SU-DHL-6 (cell line): ENCODE measurements at regions not wholly inside any gene's neighbourhood (a gene's known extent, or its start where the extent isn't known, plus 50 kb on each side); places are given as distances from the start of the nearest gene placed in this dataset.

ENCODE experiments used
- H2AFZ ChIP-seq: fragments of 200-600 bp; sonication (generic); 2 replicates; pipeline ENCODE4 v1.6.1; 2014; ENCODE audit warnings: low read depth, mild to moderate bottlenecking, moderate library complexity, mixed read lengths, antibody characterized with exemption, low read length; ENCODE audit not compliant: severe bottlenecking
- H3F3A ChIP-seq: fragments of 200-600 bp; shearing (Covaris generic); 2 replicates; pipeline ENCODE4 v1.6.0; 2016; ENCODE audit warnings: antibody characterized with exemption, mild to moderate bottlenecking; ENCODE audit not compliant: insufficient read depth
- H3K27ac ChIP-seq: fragments of 200-600 bp; sonication (generic); 2 replicates; pipeline ENCODE4 v1.5.1; 2016; ENCODE audit warnings: low read depth, mild to moderate bottlenecking, low read length, moderate library complexity, mixed read lengths
- H3K27me3 ChIP-seq: fragments of 200-600 bp; sonication (generic), shearing (Covaris generic); 2 replicates; pipeline ENCODE4 v1.6.0; 2014; ENCODE audit warnings: mild to moderate bottlenecking, low read length
- H3K36me3 ChIP-seq: fragments of 200-600 bp; sonication (generic); 2 replicates; pipeline ENCODE4 v1.6.1; 2014; ENCODE audit warnings: mild to moderate bottlenecking, low read length, mixed read lengths
- H3K4me2 ChIP-seq: fragments of 300-600, 200-600 bp; shearing (Covaris generic), sonication (generic); 2 replicates; pipeline ENCODE4 v1.6.0; 2014; ENCODE audit warnings: low read length, low read depth, mild to moderate bottlenecking; ENCODE audit not compliant: poor library complexity, severe bottlenecking
- H3K4me3 ChIP-seq: fragments of 200-600 bp; sonication (generic); 2 replicates; pipeline ENCODE4 v1.5.1; 2014; ENCODE audit warnings: antibody characterized with exemption, low read length, mild to moderate bottlenecking, mixed read lengths; ENCODE audit not compliant: insufficient read depth, poor library complexity, severe bottlenecking
- H3K79me2 ChIP-seq: fragments of 200-600 bp; sonication (generic); 2 replicates; pipeline ENCODE4 v1.6.1; 2014; ENCODE audit warnings: mild to moderate bottlenecking, low read length, moderate library complexity; ENCODE audit not compliant: insufficient read depth
- H3K9ac ChIP-seq: fragments of 200-600 bp; sonication (generic); 2 replicates; pipeline ENCODE4 v1.7.0; 2014; ENCODE audit warnings: mild to moderate bottlenecking, low read length
- H3K9me2 ChIP-seq: fragments of 200-600 bp; sonication (generic); replicated peaks from 2 replicates; pipeline ENCODE4 v1.6.1; 2014; ENCODE audit warnings: low read length; ENCODE audit not compliant: insufficient read depth
- H3K9me3 ChIP-seq: fragments of 200-600 bp; sonication (generic); 2 replicates; pipeline ENCODE4 v1.6.1; 2014; ENCODE audit warnings: low read length, mixed read lengths; ENCODE audit not compliant: insufficient read depth
- H4K20me1 ChIP-seq: fragments of 200-600 bp; sonication (generic); 2 replicates; pipeline ENCODE4 v1.6.1; 2014; ENCODE audit warnings: low read depth, mild to moderate bottlenecking, antibody characterized with exemption, low read length, moderate library complexity, mixed read lengths
- CTCF ChIP-seq: fragments of 200-600 bp; sonication (generic); IDR thresholded peaks from one replicate; pipeline ENCODE4 v1.5.1; 2017; ENCODE audit warnings: antibody characterized with exemption, mild to moderate bottlenecking, low read length, moderate library complexity; ENCODE audit not compliant: insufficient read depth, poor library complexity, severe bottlenecking
- EZH2phosphoT487 ChIP-seq: fragments of 200-600 bp; sonication (generic), shearing (Covaris generic); conservative IDR thresholded peaks from 2 replicates; pipeline ENCODE4 v1.6.1; 2018; ENCODE audit warnings: mild to moderate bottlenecking, antibody characterized with exemption, low read length, moderate library complexity, mixed read lengths

DNA sequence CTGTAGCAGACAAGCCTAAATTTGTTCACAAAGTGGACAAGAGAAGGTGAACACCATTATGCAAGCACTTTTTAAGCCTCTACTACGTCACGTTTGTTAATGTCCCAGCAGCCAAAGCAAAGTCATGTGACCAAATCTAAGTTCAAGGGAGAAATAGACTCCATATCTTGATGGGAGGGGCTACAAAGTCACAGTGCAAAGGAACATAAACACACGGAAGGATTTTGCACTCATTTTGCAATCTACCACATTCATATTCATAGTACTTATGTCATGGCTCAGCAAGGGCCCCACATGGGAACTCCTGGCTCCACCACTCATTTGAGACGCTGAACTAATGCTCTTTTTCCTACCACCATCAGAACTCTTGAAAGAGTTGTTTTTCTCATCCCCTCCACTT lies 139.0 kb upstream of the JADE1 start:
- no peak overlapping the region for H3K27ac ChIP-seq
- no peaks in the 10 kb centered on the region for H3K36me3 ChIP-seq
- H3F3A ChIP-seq: peaks cover 5% of the 10 kb centered on the region; the same call in 1 of the 2 replicates
- no peak overlapping the region for H2AFZ ChIP-seq
- no peak for TF ChIP-seq CTCF
- no peak for TF ChIP-seq EZH2phosphoT487
- no peaks in the 10 kb centered on the region for H3K79me2 ChIP-seq
- H3K9me3 ChIP-seq: no peaks in the 10 kb centered on the region
- H3K27me3 ChIP-seq: no peaks in the 10 kb centered on the region
- no peaks in the 10 kb centered on the region for H4K20me1 ChIP-seq
- no peak overlapping the region for H3K4me2 ChIP-seq
- H3K9ac ChIP-seq: no peak overlapping the region
- no peak overlapping the region for H3K4me3 ChIP-seq
- H3K9me2 ChIP-seq: no peaks in the 10 kb centered on the region

DNA sequence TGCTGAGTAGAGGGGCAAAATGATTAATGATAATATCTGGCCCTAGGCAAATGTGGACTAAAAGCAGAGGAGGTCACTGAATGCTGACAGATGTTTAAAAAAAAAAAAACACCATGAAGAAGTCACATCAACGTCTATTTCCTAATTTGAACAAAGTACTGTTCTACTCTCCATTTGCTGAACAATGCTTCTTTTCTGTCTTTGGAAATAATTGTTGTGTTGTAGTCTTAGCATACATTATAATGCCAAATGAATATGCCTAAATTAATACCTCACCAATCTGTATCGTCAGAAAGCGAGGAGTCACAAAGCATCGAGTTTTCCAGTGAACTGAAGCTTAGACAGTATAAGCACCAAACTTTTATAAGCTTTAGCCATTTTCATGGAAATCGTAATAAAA lies 140.9 kb upstream of the JADE1 start:
- Histone ChIP-seq H4K20me1 (no peaks in the 10 kb centered on the region), H3K27ac (no peak overlapping the region), H3K36me3 (no peaks in the 10 kb centered on the region), H2AFZ (no peak overlapping the region), H3K79me2 (no peaks in the 10 kb centered on the region), H3K27me3 (no peaks in the 10 kb centered on the region), H3K9me3 (no peaks in the 10 kb centered on the region), H3K9ac (no peak overlapping the region), H3K4me3 (no peak overlapping the region), H3K4me2 (no peak overlapping the region), H3F3A (no peaks in the 10 kb centered on the region), H3K9me2 (no peaks in the 10 kb centered on the region)
- TF ChIP-seq EZH2phosphoT487 (no peak), CTCF (no peak)

DNA sequence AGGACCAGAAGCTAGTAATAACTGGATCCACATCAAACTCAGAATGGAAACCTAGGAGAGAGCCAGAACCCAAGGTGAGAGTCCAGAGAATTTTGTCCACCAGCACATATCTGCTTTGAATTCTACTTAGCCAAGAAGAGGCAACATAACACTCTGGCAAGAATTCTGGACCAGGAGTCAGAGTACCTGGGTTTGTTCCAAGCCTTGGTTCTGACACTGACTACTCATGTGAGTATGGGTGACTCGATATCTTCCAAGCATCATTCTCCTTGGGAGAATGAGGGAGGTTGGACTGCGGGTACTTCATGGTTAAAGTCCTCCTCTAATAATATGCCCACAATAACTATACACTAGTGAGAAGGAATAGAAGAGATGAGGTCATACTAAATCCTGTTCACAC lies 144.0 kb upstream of the JADE1 start:
- H2AFZ ChIP-seq: no peak overlapping the region
- H4K20me1 ChIP-seq: no peaks in the 10 kb centered on the region
- H3K36me3 ChIP-seq: no peaks in the 10 kb centered on the region
- no peak overlapping the region for H3K27ac ChIP-seq
- no peaks in the 10 kb centered on the region for H3K9me2 ChIP-seq
- no peak overlapping the region for H3K4me2 ChIP-seq
- H3K79me2 ChIP-seq: no peaks in the 10 kb centered on the region
- H3F3A ChIP-seq: peaks cover 13% of the 10 kb centered on the region
- H3K9me3 ChIP-seq: no peaks in the 10 kb centered on the region
- H3K4me3 ChIP-seq: no peak overlapping the region
- TF ChIP-seq CTCF (no peak), EZH2phosphoT487 (no peak)
- H3K27me3 ChIP-seq: no peaks in the 10 kb centered on the region
- no peak overlapping the region for H3K9ac ChIP-seq

DNA sequence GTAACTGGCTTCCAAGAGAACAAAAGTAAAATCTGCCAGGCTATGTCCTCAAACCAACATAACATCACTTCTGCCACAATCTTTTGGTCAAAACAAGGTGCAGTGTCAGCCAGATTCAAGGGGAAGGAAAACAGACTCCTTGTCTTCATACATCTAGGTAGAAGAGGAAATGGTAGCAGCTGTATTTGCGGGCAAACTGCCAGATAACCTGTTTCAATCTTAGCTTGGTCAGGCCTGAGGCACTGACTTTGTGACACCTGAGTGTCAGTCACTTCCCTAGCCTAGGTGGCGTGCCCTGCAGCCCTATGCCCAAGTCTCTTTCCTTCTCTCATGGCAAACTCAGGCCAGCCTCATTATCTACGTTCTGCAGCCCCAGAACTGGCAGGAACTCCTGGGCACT lies 146.2 kb upstream of the JADE1 start:
- peak overlapping the region; percentile 22 for H3K4me3 ChIP-seq
- no peak for TF ChIP-seq CTCF
- no peak for TF ChIP-seq EZH2phosphoT487
- no peaks in the 10 kb centered on the region for H3K27me3 ChIP-seq
- peak overlapping the region; percentile 42 for H3K9ac ChIP-seq
- H3K27ac ChIP-seq: peak overlapping the region; percentile 95
- no peaks in the 10 kb centered on the region for H3K79me2 ChIP-seq
- no peaks in the 10 kb centered on the region for H3K36me3 ChIP-seq
- no peaks in the 10 kb centered on the region for H3K9me2 ChIP-seq
- no peaks in the 10 kb centered on the region for H3K9me3 ChIP-seq
- H4K20me1 ChIP-seq: no peaks in the 10 kb centered on the region
- peaks cover 22% of the 10 kb centered on the region for H3F3A ChIP-seq
- H2AFZ ChIP-seq: peak overlapping the region; percentile 27
- H3K4me2 ChIP-seq: peak overlapping the region; percentile 62
